ENCODE measurements at regions not wholly inside any gene's neighbourhood (a gene's known extent, or its start where the extent isn't known, plus 50 kb on each side); places are given as distances from the start of the nearest gene placed in this dataset.

- TF ChIP-seq CTCF (IDR thresholded peaks at IDR 0.05; ENCODE audit: low read depth, low read length, poor library complexity, severe bottlenecking): no peak
- no peak for TF ChIP-seq EZH2phosphoT487 (IDR thresholded peaks at IDR 0.05; ENCODE audit: borderline replicate concordance, low read length)
These were observed 1468.9 kb upstream of the GBE1 start for GRCh38 chr3:83230376-83230775.
